GM19351 (cell line): ENCODE measurements at regions not wholly inside any gene's neighbourhood (a gene's known extent, or its start where the extent isn't known, plus 50 kb on each side); places are given as distances from the start of the nearest gene placed in this dataset.

Experiments used
- ATAC-seq: cut with Tn5 transposase; IDR thresholded peaks from one replicate; pipeline ENCODE4 v1.9.1; 2021; ENCODE audit warnings: mild to moderate bottlenecking, moderate library complexity; ENCODE audit not compliant: unreplicated experiment

- ATAC-seq, result no peak
Observed at GRCh38 chr15:31261266-31262142, 65.1 kb upstream of the KLF13 start.

GRCh38 chr15:31262143-31262530, 64.5 kb upstream of the KLF13 start:
- no peak for ATAC-seq

DNA sequence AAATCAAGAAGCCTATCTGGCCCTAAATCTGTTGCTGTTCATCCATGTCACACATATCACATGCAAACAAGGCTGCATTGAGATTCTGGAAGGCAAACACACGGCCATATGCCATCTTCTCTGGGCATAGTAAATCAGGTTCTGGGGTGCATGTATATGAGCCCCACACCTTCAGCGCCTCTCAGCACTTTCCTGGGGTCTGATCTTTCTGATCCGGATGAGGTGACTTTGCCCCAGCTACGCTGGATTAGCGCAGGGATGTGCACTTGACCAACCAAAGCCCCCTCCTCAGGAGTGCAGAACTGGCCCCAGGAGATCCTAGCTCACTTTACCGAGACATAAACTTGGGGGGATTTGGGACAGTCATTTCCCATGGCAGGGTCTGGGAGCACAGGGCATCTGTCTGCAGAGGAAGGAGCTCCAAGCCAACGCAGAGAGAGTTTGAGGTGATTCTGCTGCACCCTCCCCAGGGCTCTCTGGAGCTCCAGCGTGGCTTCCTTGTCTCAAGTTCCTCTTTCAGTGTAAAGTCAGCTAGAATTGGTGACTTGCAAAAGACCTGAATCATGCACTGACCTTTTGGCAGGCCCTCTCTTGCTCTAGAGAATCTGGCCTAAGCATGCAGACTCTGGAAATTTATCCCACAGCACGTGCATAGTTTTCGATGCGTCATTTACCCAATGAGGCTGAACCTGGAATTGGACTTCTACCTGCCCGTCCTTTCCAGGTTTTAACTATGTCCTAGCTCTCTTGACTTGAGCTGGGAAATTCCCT, 63.5 kb upstream of the KLF13 start:
- peak; percentile 42 for ATAC-seq

GRCh38 chr15:31263751-31264558, 62.7 kb upstream of the KLF13 start:
- ATAC-seq, result no peak

- no peak for ATAC-seq
Observed at GRCh38 chr15:31264559-31265089, 62.0 kb upstream of the KLF13 start.

DNA sequence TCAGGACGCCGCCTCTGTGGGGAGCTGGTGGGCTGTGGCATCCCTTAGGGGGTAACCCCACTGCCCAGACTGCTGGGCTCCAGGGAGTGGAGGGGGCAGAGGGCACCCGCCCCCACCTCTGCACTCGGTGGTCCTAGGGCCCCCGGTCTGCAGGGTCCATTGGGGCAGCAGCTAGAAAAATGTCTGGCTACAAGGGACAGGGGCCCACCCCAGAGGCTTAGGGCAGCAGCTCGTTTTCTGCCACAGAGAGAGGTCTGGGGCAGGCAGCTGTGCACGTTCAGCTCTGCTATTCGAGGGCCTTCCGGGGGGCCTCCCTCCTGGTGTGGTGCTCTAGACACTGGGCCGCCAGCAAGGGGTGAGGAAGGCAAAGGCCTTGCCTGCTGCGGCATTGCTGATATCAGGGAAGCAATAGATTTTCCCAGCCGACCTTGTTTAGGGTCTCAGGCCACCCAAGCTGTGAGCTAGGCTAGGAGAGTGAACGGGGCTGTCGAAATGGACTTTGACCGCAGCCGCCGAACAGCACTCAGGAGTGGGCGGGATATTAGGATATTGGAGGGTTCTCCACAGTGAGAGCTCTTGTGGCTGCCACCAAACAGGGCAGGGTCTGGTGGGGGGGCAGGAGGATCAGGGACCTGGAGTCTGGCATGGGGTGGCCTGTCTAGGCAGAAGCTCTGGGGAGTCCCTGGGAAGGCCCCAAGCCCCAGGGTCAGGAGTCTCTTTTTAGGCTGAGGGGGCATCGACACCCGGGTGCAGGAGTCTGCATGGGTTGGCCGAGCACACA, 61.4 kb upstream of the KLF13 start:
- no peak for ATAC-seq

GRCh38 chr15:31265871-31266711, 60.5 kb upstream of the KLF13 start:
- ATAC-seq, result peak; percentile 62

GRCh38 chr15:31266712-31267111, 59.9 kb upstream of the KLF13 start:
- peak; percentile 24 for ATAC-seq

DNA sequence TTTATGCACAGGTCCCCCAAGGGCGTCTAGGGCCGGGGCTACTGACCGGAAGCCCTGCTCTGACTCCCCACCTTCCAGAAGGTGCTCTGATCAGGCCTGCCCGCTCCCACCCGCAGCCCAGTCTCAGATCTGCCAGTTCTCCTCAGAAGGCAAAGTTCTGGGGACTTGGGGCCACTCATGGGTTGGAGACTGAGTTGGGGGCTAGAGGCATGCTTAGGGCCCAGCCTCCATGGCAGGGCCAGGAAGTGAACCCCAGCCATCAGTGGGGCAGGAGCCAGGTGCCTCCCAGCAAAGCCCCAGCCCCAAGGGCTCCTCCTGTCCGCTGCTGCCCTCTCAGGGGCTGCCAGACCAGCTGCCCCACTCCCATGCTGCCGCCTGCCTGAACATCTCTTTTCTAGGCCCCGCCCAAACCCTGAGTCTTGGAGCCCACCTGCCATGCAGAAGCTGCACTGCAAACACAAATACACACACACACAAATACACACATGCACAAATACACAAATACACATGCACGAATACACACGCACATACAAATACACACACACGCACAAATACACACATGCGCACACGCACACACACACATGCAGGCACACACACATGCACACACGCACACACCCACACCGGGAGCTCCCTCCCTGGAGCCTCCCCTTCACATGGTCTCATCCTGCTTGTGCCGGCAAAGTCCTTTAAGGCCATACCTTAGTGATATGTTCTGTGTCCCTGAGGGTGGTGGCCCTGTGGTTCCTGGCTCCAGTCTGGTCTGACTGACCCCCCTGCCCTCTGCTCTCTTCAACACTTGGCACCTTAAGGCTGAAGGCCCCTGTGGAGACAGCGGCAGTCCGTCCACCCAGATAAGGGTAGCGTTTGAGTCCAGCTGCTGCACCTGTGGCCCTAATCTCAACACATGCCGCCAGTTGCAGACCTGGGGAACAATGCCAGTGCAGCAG, 59.2 kb upstream of the KLF13 start:
- no peak for ATAC-seq

GRCh38 chr15:31268108-31268501, 58.5 kb upstream of the KLF13 start:
- ATAC-seq, result no peak

GRCh38 chr15:31268911-31269784, 57.5 kb upstream of the KLF13 start:
- ATAC-seq, result no peak

DNA sequence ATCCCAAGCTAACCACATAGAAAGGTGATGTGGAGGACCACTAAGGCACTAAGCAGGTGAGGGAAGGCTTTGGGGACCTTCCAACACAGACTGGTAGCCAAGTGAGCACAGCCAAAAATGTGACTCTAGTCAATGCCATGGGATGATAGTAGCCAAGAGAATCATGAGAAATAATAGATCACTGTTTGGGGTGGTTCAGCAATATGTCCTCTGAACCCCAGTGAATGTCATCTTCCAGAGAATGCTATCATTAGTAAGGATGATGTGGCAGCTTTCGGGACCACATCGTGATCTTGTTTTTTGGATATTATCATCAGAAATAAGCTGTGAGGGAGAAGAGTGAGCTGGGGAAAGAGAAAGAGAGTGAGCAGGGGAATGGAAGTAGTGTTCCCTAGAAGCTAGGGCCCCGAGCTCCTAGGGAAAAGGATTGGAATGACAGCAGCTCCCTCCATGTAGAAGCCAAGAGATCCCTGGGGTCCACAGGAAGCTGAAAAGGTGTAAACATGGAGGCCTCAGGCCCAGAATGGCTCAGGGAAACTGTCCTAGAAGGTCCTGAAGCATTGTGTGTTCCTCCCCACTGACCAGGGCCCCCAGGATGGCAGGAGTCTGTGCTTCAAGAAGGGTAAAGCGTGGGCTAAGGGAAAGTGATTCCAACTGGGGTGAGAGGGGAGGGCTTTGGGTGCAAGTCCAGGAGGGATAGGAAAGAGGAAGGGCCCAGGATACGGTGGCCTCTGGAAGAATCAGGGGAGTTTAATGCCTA, 56.6 kb upstream of the KLF13 start:
- no peak for ATAC-seq

DNA sequence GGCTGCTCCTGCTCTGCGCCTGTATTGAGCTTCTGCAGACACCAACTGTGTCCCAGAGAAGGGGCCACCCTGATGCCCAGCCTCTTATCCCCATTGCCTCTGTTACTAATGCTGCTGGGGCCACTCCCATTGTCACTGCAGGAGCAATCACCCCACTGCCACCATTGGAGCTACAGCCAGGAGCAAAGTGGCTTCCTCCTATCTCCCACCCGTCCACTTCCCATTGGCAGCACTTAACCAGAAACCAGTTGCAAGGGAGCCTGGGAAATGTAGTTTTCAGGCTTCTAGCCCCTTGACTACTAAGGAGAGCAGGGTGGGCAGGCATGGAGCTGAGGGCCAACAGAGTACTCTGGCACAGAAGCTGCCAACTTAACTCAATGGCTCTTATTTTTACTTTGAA, 55.9 kb upstream of the KLF13 start:
- no peak for ATAC-seq

- no peak for ATAC-seq
Observed at GRCh38 chr15:31271224-31271635, 55.4 kb upstream of the KLF13 start.

DNA sequence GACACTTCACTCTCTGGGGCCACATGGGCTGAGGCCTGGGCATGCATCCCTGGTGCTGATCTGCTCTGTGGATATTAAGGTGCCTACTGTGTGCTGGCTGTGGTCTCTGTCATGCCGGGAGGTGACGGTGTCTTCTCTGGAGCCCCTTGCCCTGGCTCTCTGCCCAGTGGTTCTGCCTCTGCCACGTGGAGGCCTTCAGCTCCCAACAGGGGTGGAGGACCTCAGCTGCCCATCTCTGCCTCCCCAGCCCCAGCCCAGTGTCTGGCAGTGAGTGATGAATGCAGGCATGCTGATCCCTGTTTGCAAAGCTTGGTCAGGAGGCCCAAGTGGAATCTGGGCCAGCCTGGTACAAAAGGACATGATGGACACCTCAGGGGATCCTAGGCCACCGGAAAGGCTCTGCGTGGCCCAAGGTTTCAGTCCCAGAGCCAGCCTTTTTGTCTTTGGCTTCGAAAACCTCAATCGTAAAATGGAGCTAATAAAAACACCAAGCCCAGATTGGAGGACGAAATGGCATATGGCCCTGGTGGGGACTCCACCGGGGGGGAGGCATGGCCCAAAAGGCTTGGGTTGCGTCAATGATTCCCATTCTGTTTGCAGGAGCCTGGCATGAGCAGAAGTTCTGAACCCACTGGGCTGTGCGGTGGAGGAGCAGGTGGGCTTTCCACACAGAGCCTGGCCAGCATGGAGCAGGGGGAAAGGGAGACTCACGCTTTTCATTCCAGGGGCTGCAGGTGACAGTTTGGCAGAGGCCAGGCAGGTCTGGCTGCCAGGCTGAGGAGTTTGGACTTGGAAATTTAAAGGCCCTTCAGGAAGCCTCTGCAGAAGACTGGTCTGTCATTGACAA, 54.7 kb upstream of the KLF13 start:
- ATAC-seq, result no peak
